HG03039 (cell line): ENCODE measurements at regions not wholly inside any gene's neighbourhood (a gene's known extent, or its start where the extent isn't known, plus 50 kb on each side); places are given as distances from the start of the nearest gene placed in this dataset.

Experiments used
- ATAC-seq: cut with Tn5 transposase; IDR thresholded peaks from one replicate; pipeline ENCODE4 v1.9.1; 2021; ENCODE audit warnings: mild to moderate bottlenecking, moderate library complexity; ENCODE audit not compliant: unreplicated experiment

GRCh38 chr2:121004950-121005349 lies 269.3 kb downstream of the GLI2 start:
- ATAC-seq: no peak

- no peak for ATAC-seq
These were observed 269.8 kb downstream of the GLI2 start for GRCh38 chr2:121005453-121005852.

GRCh38 chr2:121006743-121007489 lies 271.2 kb downstream of the GLI2 start:
- no peak for ATAC-seq

GRCh38 chr2:121007490-121007853 lies 271.8 kb downstream of the GLI2 start:
- no peak for ATAC-seq

- no peak for ATAC-seq
These were observed 273.3 kb downstream of the GLI2 start for GRCh38 chr2:121008975-121009374.

- no peak for ATAC-seq
These were observed 274.0 kb downstream of the TFCP2L1 start for GRCh38 chr2:121010998-121011397.

GRCh38 chr2:121014876-121015275 lies 270.1 kb downstream of the TFCP2L1 start:
- ATAC-seq: no peak

- no peak for ATAC-seq
These were observed 269.0 kb downstream of the TFCP2L1 start for GRCh38 chr2:121015971-121016485.

- ATAC-seq: no peak
These were observed 267.6 kb downstream of the TFCP2L1 start for GRCh38 chr2:121017396-121017795.

- no peak for ATAC-seq
These were observed 266.6 kb downstream of the TFCP2L1 start for GRCh38 chr2:121018136-121019061.

GRCh38 chr2:121019071-121019470 lies 265.9 kb downstream of the TFCP2L1 start:
- no peak for ATAC-seq

- ATAC-seq: no peak
These were observed 265.2 kb downstream of the TFCP2L1 start for GRCh38 chr2:121019756-121020155.

GRCh38 chr2:121021685-121022084 lies 263.3 kb downstream of the TFCP2L1 start:
- no peak for ATAC-seq

- no peak for ATAC-seq
These were observed 256.4 kb downstream of the TFCP2L1 start for GRCh38 chr2:121028577-121028976.

- no peak for ATAC-seq
These were observed 254.5 kb downstream of the TFCP2L1 start for GRCh38 chr2:121030523-121030922.

GRCh38 chr2:121031568-121032340 lies 253.2 kb downstream of the TFCP2L1 start:
- no peak for ATAC-seq

GRCh38 chr2:121033461-121033996 lies 251.5 kb downstream of the TFCP2L1 start:
- no peak for ATAC-seq

GRCh38 chr2:121034551-121034950 lies 250.5 kb downstream of the TFCP2L1 start:
- no peak for ATAC-seq

GRCh38 chr2:121036226-121036692 lies 248.7 kb downstream of the TFCP2L1 start:
- no peak for ATAC-seq

- ATAC-seq: no peak
These were observed 247.5 kb downstream of the TFCP2L1 start for GRCh38 chr2:121037480-121037879.

GRCh38 chr2:121038031-121038430 lies 247.0 kb downstream of the TFCP2L1 start:
- ATAC-seq: no peak
